ENCODE measurements at regions not wholly inside any gene's neighbourhood (a gene's known extent, or its start where the extent isn't known, plus 50 kb on each side); places are given as distances from the start of the nearest gene placed in this dataset.
"Not testable (repeated sequence)": the region's sequence is repeated elsewhere in the genome, so short reads cannot be mapped to it uniquely, and the experiment has no call there.

DNA sequence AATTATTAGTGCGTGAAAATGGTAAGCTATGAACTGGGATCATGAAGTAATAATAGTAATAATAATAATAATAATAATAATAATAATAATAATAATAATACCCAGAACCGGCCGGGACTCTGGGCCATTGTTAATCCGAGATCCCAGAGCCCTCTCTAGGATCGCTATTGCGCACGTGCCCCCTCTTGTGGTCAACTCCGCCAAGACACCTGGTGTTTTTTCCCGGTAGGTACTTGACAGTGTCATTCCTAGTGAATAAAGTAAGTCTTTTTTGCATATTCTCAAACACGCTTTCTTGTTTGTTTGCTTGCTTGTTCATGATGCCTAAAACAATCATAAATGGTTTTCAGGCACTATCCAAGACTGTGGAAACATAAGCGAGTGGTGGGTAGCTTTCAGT lies 513.7 kb downstream of the RPIA start:
- DNase-seq (ENCODE audit: low spot score) = peak; percentile 60
- peaks cover 13% of the 10 kb centered on the region for H3K36me3 Mint-ChIP-seq
- TF ChIP-seq, protein P1, sequence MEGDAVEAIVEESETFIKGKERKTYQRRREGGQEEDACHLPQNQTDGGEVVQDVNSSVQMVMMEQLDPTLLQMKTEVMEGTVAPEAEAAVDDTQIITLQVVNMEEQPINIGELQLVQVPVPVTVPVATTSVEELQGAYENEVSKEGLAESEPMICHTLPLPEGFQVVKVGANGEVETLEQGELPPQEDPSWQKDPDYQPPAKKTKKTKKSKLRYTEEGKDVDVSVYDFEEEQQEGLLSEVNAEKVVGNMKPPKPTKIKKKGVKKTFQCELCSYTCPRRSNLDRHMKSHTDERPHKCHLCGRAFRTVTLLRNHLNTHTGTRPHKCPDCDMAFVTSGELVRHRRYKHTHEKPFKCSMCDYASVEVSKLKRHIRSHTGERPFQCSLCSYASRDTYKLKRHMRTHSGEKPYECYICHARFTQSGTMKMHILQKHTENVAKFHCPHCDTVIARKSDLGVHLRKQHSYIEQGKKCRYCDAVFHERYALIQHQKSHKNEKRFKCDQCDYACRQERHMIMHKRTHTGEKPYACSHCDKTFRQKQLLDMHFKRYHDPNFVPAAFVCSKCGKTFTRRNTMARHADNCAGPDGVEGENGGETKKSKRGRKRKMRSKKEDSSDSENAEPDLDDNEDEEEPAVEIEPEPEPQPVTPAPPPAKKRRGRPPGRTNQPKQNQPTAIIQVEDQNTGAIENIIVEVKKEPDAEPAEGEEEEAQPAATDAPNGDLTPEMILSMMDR (IDR thresholded peaks at IDR 0.05) = 0 out of 2 replicates have a peak, but pooled peaks have one; percentile 19

DNA sequence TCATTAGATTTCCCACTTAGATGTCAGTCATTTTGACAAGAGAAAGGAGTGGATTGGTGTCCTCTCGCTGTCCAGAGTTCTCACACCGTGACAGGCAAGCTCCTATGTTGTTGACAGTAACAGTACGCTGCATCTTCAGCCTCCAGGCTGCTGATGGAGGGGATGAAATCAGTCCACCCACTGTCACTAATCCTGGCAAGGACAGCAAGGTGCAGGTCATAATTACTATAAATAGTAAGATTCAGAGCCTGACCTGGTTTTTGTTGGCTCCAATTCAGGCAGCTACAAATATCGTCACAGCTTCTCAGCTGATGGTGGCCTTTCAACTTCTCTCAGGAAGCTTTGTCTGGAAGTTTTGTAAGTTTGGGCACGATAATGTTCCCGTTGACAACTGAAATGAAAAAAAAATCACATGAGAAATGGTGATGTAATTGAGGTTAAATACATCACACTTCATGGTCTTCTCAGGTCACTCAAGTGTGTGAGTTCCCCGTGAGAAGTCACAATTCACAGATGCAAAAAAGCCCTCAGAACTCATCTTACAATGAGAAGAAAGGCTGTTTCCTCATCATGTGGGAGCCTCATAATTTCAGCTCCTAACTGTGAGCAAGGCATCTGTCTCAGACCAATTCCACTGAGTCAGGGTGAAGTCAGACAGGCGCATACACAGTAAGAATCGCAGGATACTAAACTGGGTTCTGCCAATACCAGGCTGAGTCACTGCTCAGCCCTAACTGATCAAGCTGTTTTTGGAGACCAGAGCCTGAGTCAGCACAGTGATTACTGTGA lies 516.9 kb downstream of the RPIA start:
- CTCF ChIA-PET; H3K4me3 Mint-ChIP-seq; DNase-seq (ENCODE audit: low spot score): not testable (repeated sequence)

More for the DNA sequence above, 513.7 kb downstream of the RPIA start:
- peak; percentile 55 for ATAC-seq
- H3K4me3 Mint-ChIP-seq; H3K4me1 Mint-ChIP-seq; POLR2A ChIA-PET; H3K27me3 Mint-ChIP-seq (ENCODE audit: low read depth); H3K27ac Mint-ChIP-seq; CTCF ChIA-PET: not testable (repeated sequence)
- H3K9me3 Mint-ChIP-seq = peaks cover 34% of the 10 kb centered on the region

DNA sequence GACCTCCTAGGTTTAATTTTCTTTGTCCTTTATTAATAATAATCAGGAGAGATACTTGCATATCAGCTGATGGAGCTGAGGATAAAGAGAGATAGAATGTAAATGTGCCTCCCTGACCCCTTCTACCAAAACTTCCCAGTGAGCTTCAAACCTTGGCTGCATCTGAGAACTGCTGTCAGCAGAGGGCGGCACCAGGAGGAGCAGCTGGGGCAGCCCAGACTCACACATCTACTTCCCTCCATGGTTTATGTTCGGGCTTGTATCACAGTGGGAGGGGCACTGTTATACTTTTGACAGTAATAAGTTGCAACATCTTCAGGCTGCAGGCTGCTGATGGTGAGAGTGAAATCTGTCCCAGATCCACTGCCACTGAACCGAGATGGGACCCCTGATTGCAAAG lies 521.7 kb downstream of the RPIA start:
- H3K4me3 Mint-ChIP-seq; H3K27ac Mint-ChIP-seq; CTCF ChIA-PET; H3K4me1 Mint-ChIP-seq; POLR2A ChIA-PET; H3K27me3 Mint-ChIP-seq (ENCODE audit: low read depth): not testable (repeated sequence)
- DNase-seq (ENCODE audit: low spot score) (peak; percentile 16), ATAC-seq (peak; percentile 60; the same call in 1 of the 2 replicates)
- Mint-ChIP-seq H3K36me3 (peaks cover 21% of the 10 kb centered on the region), H3K9me3 (peaks cover 35% of the 10 kb centered on the region)

More for the DNA sequence above, 516.9 kb downstream of the RPIA start:
- H3K9me3 Mint-ChIP-seq = peaks cover 34% of the 10 kb centered on the region
- H3K27me3 Mint-ChIP-seq (ENCODE audit: low read depth); H3K27ac Mint-ChIP-seq; ATAC-seq; POLR2A ChIA-PET; H3K4me1 Mint-ChIP-seq: not testable (repeated sequence)
- peaks cover 14% of the 10 kb centered on the region for H3K36me3 Mint-ChIP-seq

DNA sequence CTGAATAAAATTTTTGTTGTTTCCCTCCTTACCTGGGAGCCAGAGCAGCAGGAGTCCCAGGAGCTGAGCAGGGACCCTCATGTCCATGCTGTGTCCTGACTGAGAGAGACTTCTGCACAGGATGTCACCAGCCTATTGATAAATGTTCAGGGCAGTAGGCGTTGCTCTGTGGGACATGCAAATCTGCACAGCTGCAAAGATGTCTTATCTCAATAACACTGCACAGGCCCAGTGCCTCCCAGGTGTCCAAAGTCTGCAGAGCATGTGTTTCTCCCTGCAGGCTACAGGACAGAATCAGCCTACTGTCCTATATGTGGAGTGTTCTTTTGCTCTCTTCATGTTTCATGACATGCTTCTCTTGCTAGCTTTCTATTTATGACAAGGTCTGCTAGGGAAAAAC lies 522.3 kb downstream of the RPIA start:
- H3K36me3 Mint-ChIP-seq = peaks cover 21% of the 10 kb centered on the region
- H3K27me3 Mint-ChIP-seq (ENCODE audit: low read depth); CTCF ChIA-PET; POLR2A ChIA-PET; ATAC-seq; H3K4me1 Mint-ChIP-seq; DNase-seq (ENCODE audit: low spot score); H3K4me3 Mint-ChIP-seq; H3K27ac Mint-ChIP-seq: not testable (repeated sequence)
- H3K9me3 Mint-ChIP-seq = peaks cover 35% of the 10 kb centered on the region

DNA sequence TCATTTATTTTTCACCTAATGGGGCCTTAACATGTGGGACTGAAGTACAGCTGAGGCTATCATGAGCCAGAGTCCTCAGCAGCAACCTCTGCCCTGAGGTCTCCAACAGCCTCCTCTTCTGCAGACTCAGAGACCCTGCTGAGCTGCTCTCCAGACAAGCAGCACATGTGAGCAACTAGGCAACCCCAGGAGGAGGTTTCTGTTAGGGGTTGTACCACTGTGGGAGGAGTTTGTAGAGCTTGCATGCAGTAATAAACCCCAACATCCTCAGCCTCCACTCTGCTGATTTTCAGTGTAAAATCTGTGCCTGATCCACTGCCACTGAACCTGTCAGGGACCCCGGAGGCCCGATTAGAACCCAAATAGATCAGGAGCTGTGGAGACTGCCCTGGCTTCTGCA lies 530.0 kb downstream of the RPIA start:
- H3K4me3 Mint-ChIP-seq; CTCF ChIA-PET; POLR2A ChIA-PET; H3K27ac Mint-ChIP-seq; DNase-seq (ENCODE audit: low spot score); ATAC-seq; H3K4me1 Mint-ChIP-seq; H3K9me3 Mint-ChIP-seq; H3K27me3 Mint-ChIP-seq (ENCODE audit: low read depth): not testable (repeated sequence)
- peaks cover 10% of the 10 kb centered on the region for H3K36me3 Mint-ChIP-seq

DNA sequence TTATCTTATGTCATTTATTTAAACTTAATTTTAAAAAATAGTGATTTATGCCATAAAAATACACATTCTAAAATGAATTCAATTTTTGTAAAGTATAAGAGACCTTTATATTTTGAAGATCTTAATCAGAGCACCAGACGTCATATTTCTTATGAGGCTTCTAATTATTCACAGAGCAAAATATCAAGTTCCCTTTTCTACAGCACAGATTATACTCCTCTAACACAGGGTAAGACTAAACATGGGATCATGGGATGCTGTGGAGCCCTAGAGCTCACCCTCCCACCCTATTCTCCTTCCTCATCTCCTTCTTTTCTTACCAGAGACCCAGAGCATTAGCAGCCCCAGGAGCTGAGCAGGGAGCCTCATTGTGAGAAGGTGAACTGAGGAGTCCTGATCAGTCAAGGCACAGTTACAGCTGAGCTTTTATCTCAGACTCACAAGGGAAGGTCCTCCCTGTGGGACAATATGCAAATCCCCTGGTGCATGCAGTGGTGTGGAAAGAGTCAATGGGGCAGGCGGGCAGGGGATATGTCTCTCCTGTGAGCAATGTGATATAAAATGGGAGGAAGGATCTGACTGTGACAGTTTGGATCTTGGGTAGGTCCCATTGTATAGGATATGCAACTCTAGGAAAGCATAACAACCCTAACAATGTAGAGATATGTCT lies 530.7 kb downstream of the RPIA start:
- DNase-seq (ENCODE audit: low spot score); H3K9me3 Mint-ChIP-seq; H3K4me1 Mint-ChIP-seq; ATAC-seq; H3K4me3 Mint-ChIP-seq; H3K27ac Mint-ChIP-seq; CTCF ChIA-PET; POLR2A ChIA-PET; H3K27me3 Mint-ChIP-seq (ENCODE audit: low read depth): not testable (repeated sequence)
- peaks cover 10% of the 10 kb centered on the region for H3K36me3 Mint-ChIP-seq

DNA sequence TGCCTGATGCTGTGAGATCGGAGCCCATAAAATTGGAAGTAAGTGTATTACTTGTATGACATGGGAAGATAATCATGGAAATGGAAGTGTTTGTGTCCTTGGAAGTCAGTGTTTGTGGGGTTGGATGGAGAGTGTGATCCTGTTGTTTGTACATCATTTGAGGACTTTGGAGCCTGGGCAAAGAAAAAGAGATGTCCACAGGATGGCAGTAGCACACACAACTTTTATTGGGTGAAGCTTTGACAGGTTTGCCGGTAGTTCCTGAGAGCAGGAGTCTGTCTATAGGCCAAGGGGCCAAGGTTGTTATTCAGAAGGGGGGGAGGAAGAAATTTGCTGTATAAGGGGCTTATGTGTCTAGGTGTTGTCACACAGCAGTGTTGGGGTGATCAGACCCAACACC lies 533.3 kb downstream of the RPIA start:
- ATAC-seq; H3K27me3 Mint-ChIP-seq (ENCODE audit: low read depth); H3K27ac Mint-ChIP-seq; DNase-seq (ENCODE audit: low spot score); H3K4me3 Mint-ChIP-seq; H3K4me1 Mint-ChIP-seq; POLR2A ChIA-PET; CTCF ChIA-PET: not testable (repeated sequence)
- Mint-ChIP-seq H3K9me3 (peaks cover 11% of the 10 kb centered on the region), H3K36me3 (peaks cover 12% of the 10 kb centered on the region)

DNA sequence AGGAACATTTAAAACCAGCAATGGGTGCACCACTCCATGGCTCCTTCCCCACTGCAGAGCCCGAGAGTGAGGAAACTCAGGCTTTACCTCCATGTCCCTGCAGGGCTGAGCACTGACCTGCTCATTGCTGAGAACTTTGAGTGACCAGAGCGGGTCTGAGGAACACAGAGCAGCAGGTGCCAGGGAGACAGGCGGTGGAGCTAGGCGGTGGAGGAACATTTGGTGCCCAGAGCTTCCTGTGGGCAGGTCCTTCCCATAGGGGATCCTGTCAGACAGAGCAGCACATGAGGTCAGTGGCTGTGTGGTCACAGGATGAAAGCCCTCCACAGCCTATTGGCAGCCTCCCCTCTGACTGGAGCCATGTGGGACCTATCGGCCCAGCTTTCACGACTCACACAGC lies 538.5 kb downstream of the RPIA start:
- H3K4me1 Mint-ChIP-seq; H3K27me3 Mint-ChIP-seq (ENCODE audit: low read depth); ATAC-seq; CTCF ChIA-PET; H3K9me3 Mint-ChIP-seq; H3K27ac Mint-ChIP-seq; DNase-seq (ENCODE audit: low spot score); H3K36me3 Mint-ChIP-seq; H3K4me3 Mint-ChIP-seq; POLR2A ChIA-PET: not testable (repeated sequence)

DNA sequence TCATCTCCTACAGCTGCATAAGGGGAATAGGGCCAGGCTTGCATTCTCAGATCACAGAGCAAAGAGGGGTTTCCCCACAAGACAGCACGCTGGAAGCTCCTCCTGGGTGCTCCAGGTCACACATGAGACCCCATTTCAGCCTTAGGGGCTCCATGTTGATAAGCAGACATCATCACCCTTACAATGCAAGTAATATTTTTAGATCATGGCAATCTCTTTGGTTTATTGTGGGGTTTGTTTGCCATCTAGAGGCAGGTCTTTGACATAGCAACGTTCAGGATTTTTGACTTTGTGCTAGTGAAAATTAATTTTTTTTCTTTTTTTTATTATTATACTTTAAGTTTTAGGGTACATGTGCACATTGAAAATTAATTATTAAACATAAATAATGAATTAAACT lies 539.8 kb downstream of the RPIA start:
- DNase-seq (ENCODE audit: low spot score); H3K27ac Mint-ChIP-seq; H3K27me3 Mint-ChIP-seq (ENCODE audit: low read depth); H3K36me3 Mint-ChIP-seq; H3K4me1 Mint-ChIP-seq; CTCF ChIA-PET; POLR2A ChIA-PET; ATAC-seq; H3K9me3 Mint-ChIP-seq; H3K4me3 Mint-ChIP-seq: not testable (repeated sequence)

DNA sequence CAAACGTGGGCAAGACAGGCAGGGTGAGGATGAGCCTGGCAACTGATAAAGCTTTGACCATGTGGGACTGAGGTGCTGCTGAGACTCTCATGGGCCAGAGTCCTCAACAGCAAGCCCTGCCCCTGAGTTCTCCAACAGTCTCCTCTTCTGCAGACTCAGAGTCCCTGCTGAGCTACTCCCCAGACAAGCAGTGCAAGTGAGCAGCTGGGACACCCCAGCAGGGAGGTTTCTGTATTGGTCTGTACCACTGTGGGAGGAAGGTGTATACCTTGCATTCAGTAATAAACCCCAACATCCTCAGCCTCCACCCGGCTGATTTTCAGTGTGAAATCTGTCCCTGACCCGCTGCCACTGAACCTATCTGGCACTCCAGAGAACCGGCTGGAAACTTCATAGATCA lies 542.5 kb downstream of the RPIA start:
- H3K36me3 Mint-ChIP-seq; CTCF ChIA-PET; H3K4me1 Mint-ChIP-seq; H3K27me3 Mint-ChIP-seq (ENCODE audit: low read depth); DNase-seq (ENCODE audit: low spot score); H3K4me3 Mint-ChIP-seq; ATAC-seq; H3K27ac Mint-ChIP-seq; H3K9me3 Mint-ChIP-seq; POLR2A ChIA-PET: not testable (repeated sequence)

DNA sequence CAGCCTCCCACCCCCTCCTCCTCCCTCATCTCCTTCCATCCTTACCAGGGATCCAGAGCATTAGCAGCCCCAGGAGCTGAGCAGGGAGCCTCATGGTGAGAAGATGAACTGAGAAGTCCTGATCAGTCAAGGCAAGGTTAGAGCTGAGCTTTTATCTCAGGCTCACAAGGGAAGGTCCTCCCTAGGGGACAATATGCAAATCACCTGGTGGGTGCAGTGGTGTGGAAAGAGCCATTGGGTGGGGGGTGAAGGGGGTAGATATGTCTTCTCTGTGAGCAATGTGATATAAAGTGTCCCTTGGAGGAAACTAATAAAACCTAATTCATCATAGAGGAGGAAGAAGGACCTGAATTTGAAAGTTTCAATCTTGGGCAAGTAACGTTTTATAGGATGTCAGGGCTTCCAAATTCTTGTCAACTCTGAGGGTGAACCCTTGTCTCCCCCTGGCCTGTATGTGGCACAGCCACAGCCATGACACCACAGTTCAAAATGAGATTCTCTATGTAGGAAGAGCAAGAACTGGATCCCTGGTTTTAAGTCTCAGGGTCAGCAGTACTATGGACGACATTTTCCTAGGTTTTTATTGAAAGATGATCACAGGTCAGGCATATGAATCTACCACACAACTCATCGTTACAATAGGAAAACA lies 543.5 kb downstream of the RPIA start:
- H3K27me3 Mint-ChIP-seq (ENCODE audit: low read depth); POLR2A ChIA-PET; H3K27ac Mint-ChIP-seq; H3K36me3 Mint-ChIP-seq; H3K9me3 Mint-ChIP-seq; ATAC-seq; CTCF ChIA-PET; DNase-seq (ENCODE audit: low spot score); H3K4me3 Mint-ChIP-seq; H3K4me1 Mint-ChIP-seq: not testable (repeated sequence)
